ENCODE measurements at regions not wholly inside any gene's neighbourhood (a gene's known extent, or its start where the extent isn't known, plus 50 kb on each side); places are given as distances from the start of the nearest gene placed in this dataset.
"Not testable (repeated sequence)": the region's sequence is repeated elsewhere in the genome, so short reads cannot be mapped to it uniquely, and the experiment has no call there.

DNA sequence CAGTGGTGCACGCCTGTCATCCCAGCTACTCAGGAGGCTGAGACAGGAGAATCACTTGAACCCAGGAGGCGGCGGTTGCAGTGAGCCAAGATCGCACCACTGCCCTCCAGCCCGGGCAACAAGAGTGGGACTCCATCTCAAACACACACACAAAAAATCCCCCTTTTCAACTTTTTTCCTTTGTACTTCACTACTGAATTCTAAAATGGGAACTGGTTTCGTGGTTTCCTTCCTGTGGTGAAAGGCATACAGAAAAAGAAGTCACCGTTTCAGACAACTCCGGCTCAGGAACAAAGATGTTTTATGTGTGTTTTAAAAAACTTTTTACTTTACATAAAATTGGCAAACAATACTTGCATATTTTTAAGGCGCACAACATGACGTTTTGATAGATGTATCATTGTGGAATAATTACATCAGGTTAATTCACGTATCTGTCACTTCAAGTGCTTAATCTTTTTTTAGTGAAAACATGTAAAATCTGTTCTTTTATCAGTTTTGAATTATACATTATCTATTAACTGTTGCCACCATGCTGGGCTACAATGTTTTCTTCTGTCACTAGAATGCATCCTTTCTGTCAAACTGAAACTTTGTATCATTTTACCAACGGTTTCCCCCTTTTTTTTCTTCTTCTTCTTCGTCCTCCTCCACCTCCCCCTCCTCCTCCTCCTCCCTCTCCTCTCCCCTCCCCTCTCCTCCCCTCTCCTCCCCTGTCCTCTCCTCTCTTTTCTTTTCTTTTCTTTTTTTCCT is 186.0 kb downstream of the CRLF2 start:
- peaks cover 7% of the 10 kb centered on the region for H3K9me3 Mint-ChIP-seq (ENCODE audit: unreplicated experiment)
- H3K4me1 Mint-ChIP-seq (ENCODE audit: low read depth, unreplicated experiment) = peaks cover 5% of the 10 kb centered on the region
- H3K36me3 Mint-ChIP-seq (ENCODE audit: unreplicated experiment) = no peaks in the 10 kb centered on the region
- no peak for TF ChIP-seq CTCF (IDR thresholded peaks at IDR 0.05; ENCODE audit: partially characterized antibody, unreplicated experiment)
- H3K4me3 Mint-ChIP-seq (ENCODE audit: unreplicated experiment) = no peak overlapping the region
- DNase-seq = no peak
- peaks cover 7% of the 10 kb centered on the region for H3K27me3 Mint-ChIP-seq (ENCODE audit: unreplicated experiment)
- H3K27ac Mint-ChIP-seq (ENCODE audit: unreplicated experiment) = no peak overlapping the region

GRCh38 chrX:1025413-1025812 is 187.0 kb downstream of the CRLF2 start:
- Mint-ChIP-seq H3K4me1 (ENCODE audit: low read depth, unreplicated experiment) (peaks cover 5% of the 10 kb centered on the region), H3K27ac (ENCODE audit: unreplicated experiment) (no peak overlapping the region), H3K4me3 (ENCODE audit: unreplicated experiment) (no peak overlapping the region), H3K9me3 (ENCODE audit: unreplicated experiment) (peaks cover 7% of the 10 kb centered on the region), H3K36me3 (ENCODE audit: unreplicated experiment) (no peaks in the 10 kb centered on the region), H3K27me3 (ENCODE audit: unreplicated experiment) (peaks cover 7% of the 10 kb centered on the region)
- TF ChIP-seq CTCF (IDR thresholded peaks at IDR 0.05; ENCODE audit: partially characterized antibody, unreplicated experiment) = no peak
- DNase-seq = no peak

DNA sequence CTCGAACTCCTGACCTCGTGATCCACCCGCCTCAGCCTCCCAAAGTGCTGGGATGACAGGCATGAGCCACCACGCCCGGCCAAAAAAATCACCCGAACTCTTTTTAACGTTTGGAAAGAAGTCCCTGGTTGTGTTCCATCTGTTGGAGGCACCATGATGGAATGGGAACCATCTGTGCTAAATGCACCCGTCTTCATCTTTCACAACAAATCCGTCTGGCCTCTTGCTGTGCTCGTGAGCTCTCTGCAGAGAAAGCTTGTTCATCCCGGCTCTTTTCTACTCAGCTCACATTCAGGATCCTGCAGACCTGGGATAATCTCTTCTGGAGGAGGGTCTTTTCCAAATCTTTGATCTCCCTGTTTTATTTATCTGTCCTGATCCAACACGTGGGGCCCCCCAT is 188.8 kb downstream of the CRLF2 start:
- DNase-seq = no peak
- H3K9me3 Mint-ChIP-seq (ENCODE audit: unreplicated experiment) = peaks cover 7% of the 10 kb centered on the region
- TF ChIP-seq CTCF (IDR thresholded peaks at IDR 0.05; ENCODE audit: partially characterized antibody, unreplicated experiment) = no peak
- H3K27ac Mint-ChIP-seq (ENCODE audit: unreplicated experiment) = peak overlapping the region; percentile 23
- H3K27me3 Mint-ChIP-seq (ENCODE audit: unreplicated experiment) = peaks cover 9% of the 10 kb centered on the region
- no peak overlapping the region for H3K4me3 Mint-ChIP-seq (ENCODE audit: unreplicated experiment)
- no peaks in the 10 kb centered on the region for H3K36me3 Mint-ChIP-seq (ENCODE audit: unreplicated experiment)
- peaks cover 5% of the 10 kb centered on the region for H3K4me1 Mint-ChIP-seq (ENCODE audit: low read depth, unreplicated experiment)

DNA sequence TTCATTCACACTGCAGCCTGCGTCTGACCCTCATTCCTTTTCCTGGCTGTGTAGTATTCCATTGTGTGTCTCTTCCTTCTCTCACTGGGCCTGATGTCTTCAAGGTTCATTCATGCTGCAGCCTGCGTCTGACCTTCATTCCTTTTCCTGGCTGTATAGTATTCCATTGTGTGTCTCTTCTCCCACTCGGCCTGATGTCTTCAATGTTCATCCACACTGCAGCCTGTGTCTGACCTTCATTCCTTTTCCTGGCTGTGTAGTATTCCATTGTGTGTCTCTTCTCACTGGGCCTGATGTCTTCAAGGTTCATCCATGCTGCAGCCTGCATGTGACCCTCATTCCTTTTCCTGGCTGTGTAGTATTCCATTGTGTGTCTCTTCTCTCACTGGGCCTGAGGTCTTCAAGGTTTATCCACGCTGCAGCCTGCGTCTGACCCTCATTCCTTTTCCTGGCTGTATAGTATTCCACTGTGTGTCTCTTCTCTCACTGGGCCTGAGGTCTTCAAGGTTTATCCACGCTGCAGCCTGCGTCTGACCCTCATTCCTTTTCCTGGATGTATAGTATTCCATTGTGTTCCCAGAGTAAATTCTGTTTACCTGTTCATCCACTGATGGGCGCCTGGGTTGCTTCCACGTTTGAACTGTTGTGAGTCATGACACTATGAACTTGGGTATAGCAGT is 191.0 kb downstream of the CRLF2 start:
- not testable (repeated sequence) for DNase-seq; H3K4me3 Mint-ChIP-seq (ENCODE audit: unreplicated experiment); H3K4me1 Mint-ChIP-seq (ENCODE audit: low read depth, unreplicated experiment); H3K36me3 Mint-ChIP-seq (ENCODE audit: unreplicated experiment); H3K27ac Mint-ChIP-seq (ENCODE audit: unreplicated experiment); H3K27me3 Mint-ChIP-seq (ENCODE audit: unreplicated experiment); H3K9me3 Mint-ChIP-seq (ENCODE audit: unreplicated experiment)

DNA sequence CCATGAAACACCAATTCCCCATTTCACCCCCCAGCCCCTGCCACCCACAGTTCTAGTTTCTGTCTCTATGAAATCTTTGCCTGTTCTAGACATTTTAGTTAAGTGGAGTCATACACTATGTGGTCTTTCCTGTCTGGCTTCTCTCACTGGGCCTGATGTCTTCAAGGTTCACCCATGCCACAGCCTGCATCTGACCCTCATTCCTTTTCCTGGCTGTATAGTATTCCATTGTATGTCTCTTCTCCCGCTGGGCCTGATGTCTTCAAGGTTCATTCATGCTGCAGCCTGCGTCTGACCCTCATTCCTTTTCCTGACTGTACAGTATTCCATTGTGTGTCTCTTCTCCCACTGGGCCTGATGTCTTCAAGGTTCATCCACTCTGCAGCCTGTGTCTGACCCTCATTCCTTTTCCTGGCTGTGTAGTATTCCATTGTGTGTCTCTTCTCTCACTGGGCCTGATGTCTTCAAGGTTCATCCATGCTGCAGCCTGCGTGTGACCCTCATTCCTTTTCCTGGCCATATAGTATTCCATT is 191.7 kb downstream of the CRLF2 start:
- H3K9me3 Mint-ChIP-seq (ENCODE audit: unreplicated experiment) = peaks cover 5% of the 10 kb centered on the region
- H3K4me3 Mint-ChIP-seq (ENCODE audit: unreplicated experiment) = no peak overlapping the region
- H3K27me3 Mint-ChIP-seq (ENCODE audit: unreplicated experiment) = peaks cover 9% of the 10 kb centered on the region
- no peak for DNase-seq
- no peaks in the 10 kb centered on the region for H3K36me3 Mint-ChIP-seq (ENCODE audit: unreplicated experiment)
- H3K27ac Mint-ChIP-seq (ENCODE audit: unreplicated experiment) = no peak overlapping the region
- no peak for TF ChIP-seq CTCF (IDR thresholded peaks at IDR 0.05; ENCODE audit: partially characterized antibody, unreplicated experiment)
- H3K4me1 Mint-ChIP-seq (ENCODE audit: low read depth, unreplicated experiment) = peaks cover 5% of the 10 kb centered on the region

All from glutamatergic neuron (in vitro differentiated cells).